ENCODE measurements at regions not wholly inside any gene's neighbourhood (a gene's known extent, or its start where the extent isn't known, plus 50 kb on each side); places are given as distances from the start of the nearest gene placed in this dataset.

DNA sequence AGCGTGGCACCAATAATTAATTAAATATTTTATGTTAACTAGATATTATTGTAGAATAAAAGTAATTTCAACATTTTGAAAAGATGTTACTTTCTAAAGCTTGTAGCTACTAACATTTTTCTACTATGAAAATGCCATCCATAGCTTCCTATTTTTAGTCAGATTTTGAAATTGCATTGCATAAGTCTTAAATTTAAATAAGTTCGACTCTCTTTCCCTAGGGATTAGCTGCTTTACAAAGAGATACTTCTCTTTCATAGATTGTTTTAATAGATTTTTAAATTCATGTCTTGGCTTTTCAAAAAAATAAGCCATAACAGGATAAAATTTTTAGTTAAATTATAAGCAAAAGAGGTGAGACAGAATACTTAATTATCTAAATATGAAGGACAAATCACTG is 1279.6 kb downstream of the KCNT2 start:
- no peak overlapping the region for H3K4me3 ChIP-seq (ENCODE audit: low read depth, low read length)
- DNase-seq (ENCODE audit: low read depth): no peak
- TF ChIP-seq, protein P1, sequence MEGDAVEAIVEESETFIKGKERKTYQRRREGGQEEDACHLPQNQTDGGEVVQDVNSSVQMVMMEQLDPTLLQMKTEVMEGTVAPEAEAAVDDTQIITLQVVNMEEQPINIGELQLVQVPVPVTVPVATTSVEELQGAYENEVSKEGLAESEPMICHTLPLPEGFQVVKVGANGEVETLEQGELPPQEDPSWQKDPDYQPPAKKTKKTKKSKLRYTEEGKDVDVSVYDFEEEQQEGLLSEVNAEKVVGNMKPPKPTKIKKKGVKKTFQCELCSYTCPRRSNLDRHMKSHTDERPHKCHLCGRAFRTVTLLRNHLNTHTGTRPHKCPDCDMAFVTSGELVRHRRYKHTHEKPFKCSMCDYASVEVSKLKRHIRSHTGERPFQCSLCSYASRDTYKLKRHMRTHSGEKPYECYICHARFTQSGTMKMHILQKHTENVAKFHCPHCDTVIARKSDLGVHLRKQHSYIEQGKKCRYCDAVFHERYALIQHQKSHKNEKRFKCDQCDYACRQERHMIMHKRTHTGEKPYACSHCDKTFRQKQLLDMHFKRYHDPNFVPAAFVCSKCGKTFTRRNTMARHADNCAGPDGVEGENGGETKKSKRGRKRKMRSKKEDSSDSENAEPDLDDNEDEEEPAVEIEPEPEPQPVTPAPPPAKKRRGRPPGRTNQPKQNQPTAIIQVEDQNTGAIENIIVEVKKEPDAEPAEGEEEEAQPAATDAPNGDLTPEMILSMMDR (IDR thresholded peaks at IDR 0.05; ENCODE audit: insufficient read depth, low read depth, low read length, missing control alignments): no peak

DNA sequence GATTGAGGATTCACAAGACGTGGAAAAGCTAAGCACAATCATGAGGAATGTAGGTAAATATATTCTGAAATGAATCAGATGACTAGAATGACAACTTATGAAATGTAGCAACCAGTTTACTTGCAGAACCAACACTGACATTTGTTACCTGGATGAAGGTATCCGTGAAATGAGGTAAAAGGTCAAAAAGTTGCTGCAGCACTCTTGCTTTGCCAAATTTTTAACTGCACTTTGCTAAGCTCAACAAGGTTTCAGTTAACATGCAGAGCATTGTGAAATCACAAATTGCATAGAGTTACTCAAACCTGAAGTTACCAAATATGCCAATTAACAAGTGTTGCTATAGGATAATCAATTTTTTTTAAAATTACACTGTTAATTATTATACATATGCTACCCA is 1280.1 kb downstream of the KCNT2 start:
- no peak overlapping the region for H3K4me3 ChIP-seq (ENCODE audit: low read depth, low read length)
- TF ChIP-seq, protein P1 (IDR thresholded peaks at IDR 0.05; ENCODE audit: insufficient read depth, low read depth, low read length, missing control alignments): no peak
- DNase-seq (ENCODE audit: low read depth): no peak

DNA sequence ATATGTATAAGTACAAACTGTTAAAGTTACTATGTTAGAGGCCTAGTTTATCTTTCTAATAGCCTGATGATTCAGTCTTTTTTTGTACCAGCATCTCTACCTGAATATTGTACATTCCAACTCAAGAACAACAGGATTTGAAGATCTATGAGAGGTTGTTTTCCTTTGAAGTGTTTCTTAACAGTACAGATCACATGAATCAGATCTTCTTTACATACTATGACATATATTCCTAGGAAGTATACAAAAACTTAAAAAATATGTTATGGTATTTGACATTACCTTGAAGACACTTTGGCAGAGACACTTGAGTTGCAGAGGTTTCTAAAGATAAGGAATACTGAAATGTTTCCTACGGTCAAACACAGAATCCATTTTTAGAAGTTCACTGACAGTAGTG is 1280.9 kb downstream of the KCNT2 start:
- no peak overlapping the region for H3K4me3 ChIP-seq (ENCODE audit: low read depth, low read length)
- TF ChIP-seq, protein P1 (IDR thresholded peaks at IDR 0.05; ENCODE audit: insufficient read depth, low read depth, low read length, missing control alignments): no peak
- no peak for DNase-seq (ENCODE audit: low read depth)

GRCh38 chr1:195326325-195326724 is 1281.9 kb downstream of the KCNT2 start:
- TF ChIP-seq, protein P1 (IDR thresholded peaks at IDR 0.05; ENCODE audit: insufficient read depth, low read depth, low read length, missing control alignments): no peak
- DNase-seq (ENCODE audit: low read depth): no peak
- H3K4me3 ChIP-seq (ENCODE audit: low read depth, low read length): no peak overlapping the region

DNA sequence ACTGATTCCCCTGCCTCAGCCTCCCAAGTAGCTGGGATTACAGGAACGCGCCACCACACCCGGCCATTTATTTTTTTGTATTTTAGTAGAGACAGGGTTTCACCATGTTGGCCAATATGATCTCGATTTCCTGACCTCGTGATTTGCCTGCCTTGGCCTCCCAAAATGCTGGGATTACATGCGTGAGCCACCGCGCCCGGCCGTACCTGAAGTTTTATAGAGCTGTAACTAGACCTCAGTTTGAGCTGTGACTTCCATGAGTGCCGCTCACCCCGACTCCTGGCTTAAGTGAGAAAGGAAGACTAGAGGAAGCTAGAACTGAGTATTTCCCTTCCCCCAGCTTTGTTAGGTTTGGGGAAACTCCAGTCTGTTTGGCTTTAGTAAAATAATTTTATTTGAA is 1283.1 kb downstream of the KCNT2 start:
- no peak overlapping the region for H3K4me3 ChIP-seq (ENCODE audit: low read depth, low read length)
- DNase-seq (ENCODE audit: low read depth): no peak
- TF ChIP-seq, protein P1 (IDR thresholded peaks at IDR 0.05; ENCODE audit: insufficient read depth, low read depth, low read length, missing control alignments): no peak

DNA sequence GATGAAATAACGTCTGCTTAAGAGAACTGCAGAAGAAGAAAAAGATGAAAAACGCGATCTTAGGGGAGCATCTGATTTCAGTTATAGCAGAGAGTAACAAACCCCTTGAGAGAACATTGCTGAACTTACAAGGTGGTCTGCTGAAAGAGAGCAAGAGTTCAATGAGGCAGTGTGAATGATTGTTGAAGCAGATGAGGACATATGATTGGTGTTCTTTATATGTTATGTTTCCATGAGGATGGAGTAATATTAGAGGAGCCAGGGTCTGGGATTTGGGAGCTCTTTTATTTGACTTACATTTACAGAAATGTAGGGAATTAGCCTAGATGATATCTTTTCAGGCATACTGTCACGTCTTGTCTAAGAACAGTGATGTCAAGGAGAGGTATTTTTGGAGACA is 1302.0 kb downstream of the KCNT2 start:
- TF ChIP-seq, protein P1 (IDR thresholded peaks at IDR 0.05; ENCODE audit: insufficient read depth, low read depth, low read length, missing control alignments): no peak
- DNase-seq (ENCODE audit: low read depth): no peak
- no peak overlapping the region for H3K4me3 ChIP-seq (ENCODE audit: low read depth, low read length)

DNA sequence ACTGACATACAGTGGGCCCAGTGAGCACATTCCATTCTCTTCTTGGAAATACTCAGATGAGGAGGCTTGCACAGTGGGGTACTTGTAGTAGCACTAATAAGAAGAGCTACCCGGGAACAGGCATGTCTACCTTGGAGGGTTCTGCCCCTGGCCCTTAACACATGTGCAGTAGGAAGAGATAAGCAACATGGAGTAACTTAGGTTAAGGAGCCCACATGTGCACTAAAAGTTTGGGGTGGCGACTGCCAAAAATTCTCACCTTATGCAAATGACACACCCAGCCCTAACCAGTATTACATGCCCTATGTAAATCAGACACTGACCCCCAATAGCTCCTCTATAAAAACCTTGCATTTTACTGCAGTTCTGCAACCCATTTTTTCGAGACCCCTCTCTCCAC is 1313.3 kb downstream of the KCNT2 start:
- TF ChIP-seq, protein P1 (IDR thresholded peaks at IDR 0.05; ENCODE audit: insufficient read depth, low read depth, low read length, missing control alignments): no peak
- DNase-seq (ENCODE audit: low read depth): no peak
- no peak overlapping the region for H3K4me3 ChIP-seq (ENCODE audit: low read depth, low read length)
